ENCODE measurements at regions not wholly inside any gene's neighbourhood (a gene's known extent, or its start where the extent isn't known, plus 50 kb on each side); places are given as distances from the start of the nearest gene placed in this dataset.

- no peak for DNase-seq (ENCODE audit: low spot score)
- TF ChIP-seq, protein P1, sequence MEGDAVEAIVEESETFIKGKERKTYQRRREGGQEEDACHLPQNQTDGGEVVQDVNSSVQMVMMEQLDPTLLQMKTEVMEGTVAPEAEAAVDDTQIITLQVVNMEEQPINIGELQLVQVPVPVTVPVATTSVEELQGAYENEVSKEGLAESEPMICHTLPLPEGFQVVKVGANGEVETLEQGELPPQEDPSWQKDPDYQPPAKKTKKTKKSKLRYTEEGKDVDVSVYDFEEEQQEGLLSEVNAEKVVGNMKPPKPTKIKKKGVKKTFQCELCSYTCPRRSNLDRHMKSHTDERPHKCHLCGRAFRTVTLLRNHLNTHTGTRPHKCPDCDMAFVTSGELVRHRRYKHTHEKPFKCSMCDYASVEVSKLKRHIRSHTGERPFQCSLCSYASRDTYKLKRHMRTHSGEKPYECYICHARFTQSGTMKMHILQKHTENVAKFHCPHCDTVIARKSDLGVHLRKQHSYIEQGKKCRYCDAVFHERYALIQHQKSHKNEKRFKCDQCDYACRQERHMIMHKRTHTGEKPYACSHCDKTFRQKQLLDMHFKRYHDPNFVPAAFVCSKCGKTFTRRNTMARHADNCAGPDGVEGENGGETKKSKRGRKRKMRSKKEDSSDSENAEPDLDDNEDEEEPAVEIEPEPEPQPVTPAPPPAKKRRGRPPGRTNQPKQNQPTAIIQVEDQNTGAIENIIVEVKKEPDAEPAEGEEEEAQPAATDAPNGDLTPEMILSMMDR (IDR thresholded peaks at IDR 0.05; ENCODE audit: extremely low read depth, missing control alignments): no peak
Measured at GRCh38 chr6:111958534-111958933, 85.3 kb upstream of the FYN start.

- DNase-seq (ENCODE audit: low spot score): no peak
Measured at GRCh38 chr6:111959766-111960165, 86.5 kb upstream of the FYN start.

DNA sequence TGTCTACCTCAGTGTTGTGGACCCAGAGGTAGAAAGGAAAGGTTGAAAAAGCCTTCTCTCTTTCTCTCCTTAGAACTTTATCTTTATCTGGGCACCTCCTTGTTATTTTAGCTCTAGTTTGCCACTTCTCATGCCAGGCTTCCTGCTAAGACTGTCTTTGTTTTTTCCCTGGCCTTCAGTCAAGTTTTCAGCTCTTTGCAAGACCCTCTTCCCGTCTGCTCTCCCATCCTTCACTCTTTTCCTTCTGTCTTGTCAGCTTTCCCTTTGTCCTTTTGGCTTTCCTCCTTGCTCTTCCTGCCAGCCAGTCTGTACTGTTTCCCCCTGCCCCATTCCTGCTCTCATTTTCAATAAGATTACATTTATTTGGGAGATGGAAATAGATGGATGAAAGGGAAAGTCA is 86.8 kb upstream of the CCN6 start:
- TF ChIP-seq, protein P1 (IDR thresholded peaks at IDR 0.05; ENCODE audit: extremely low read depth, missing control alignments): no peak
- DNase-seq (ENCODE audit: low spot score): no peak

More at GRCh38 chr6:111959766-111960165, 86.5 kb upstream of the FYN start:
- TF ChIP-seq, protein P1 (IDR thresholded peaks at IDR 0.05; ENCODE audit: extremely low read depth, missing control alignments): no peak

GRCh38 chr6:111970426-111970825 is 83.5 kb upstream of the CCN6 start:
- TF ChIP-seq, protein P1 (IDR thresholded peaks at IDR 0.05; ENCODE audit: extremely low read depth, missing control alignments): no peak
- DNase-seq (ENCODE audit: low spot score): no peak

DNA sequence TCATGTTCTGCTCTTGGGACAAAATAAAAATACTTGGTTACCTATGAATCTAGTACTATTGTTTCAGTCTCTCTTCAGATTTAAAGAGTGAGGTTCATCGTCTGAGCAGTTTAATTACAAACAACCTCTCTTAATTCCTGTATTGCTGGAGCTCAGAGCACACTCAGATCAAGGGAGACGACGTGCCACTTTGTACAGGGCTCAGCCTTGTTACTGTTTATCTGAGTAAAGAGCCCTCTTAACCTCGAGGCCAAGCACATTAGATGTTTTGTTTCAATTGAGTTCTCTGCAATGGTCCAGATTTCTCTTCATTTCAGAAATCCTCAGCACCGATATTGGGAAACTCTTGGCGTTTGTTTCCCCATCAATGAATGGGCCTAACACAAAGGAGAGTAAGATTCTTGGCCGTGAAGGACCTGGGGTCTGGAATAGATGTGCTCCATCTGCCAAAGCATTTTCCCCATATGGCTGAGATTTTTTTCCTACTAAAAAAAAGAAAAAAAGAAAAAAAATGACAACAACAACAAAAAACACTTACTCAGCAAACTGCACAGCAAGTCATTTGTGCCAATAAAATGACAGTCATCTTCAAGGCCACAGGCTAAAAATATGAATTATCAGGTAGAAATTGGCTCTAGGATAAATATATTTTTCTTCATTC is 82.6 kb upstream of the CCN6 start:
- no peak for DNase-seq (ENCODE audit: low spot score)
- TF ChIP-seq, protein P1 (IDR thresholded peaks at IDR 0.05; ENCODE audit: extremely low read depth, missing control alignments): no peak

DNA sequence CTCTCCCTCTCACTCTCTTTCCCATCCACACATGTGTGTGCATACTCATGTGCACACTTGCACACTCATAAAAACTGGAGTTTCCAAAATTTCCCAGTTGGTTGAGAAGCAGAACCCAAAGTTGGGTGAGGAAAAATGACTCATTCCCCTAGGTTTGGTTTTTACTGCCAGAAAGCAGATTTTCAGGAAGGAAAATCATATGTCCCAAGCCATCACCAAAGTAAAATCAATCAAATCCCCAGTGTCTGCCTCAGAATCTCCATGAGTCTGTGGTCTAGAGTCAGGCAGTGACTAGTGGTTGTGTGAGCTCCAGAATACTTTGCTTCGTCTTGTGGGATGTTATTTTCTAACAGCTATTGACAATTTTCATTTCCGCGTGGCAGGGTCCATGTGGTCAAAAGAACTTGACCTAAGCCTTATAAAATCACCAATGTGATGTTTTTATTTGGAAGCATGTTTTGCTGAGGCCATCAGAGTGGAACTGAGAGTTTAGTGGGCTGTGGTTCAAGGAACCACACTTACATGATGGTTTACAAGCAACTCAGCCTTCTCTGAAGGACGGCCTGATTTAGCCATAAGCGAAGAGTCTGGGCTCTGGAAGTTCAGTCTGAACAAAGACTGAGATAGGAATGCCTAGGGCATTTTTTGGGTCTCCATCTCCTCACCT is 81.9 kb upstream of the CCN6 start:
- no peak for DNase-seq (ENCODE audit: low spot score)
- TF ChIP-seq, protein P1 (IDR thresholded peaks at IDR 0.05; ENCODE audit: extremely low read depth, missing control alignments): no peak

DNA sequence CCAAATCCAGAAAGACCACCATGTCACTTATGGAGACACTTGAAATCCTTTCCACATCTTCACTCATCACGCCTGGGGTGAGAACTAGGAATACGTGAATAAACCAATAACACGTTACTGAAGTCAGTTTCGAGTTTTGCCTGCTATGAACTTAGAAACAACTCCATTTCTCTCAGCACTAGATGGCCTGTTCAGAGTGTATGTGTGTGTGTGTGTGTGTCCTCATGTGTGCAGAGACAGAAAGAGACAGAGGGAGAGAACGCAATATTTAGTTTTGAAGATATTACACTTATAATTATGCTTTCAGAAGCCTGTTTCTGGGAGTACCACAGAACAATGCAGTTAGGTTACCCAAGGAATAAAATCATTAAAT is 81.2 kb upstream of the CCN6 start:
- TF ChIP-seq, protein P1 (IDR thresholded peaks at IDR 0.05; ENCODE audit: extremely low read depth, missing control alignments): no peak
- DNase-seq (ENCODE audit: low spot score): no peak

Data from GM20000 (cell line).